HuH-7 (cell line): ENCODE measurements at regions not wholly inside any gene's neighbourhood (a gene's known extent, or its start where the extent isn't known, plus 50 kb on each side); places are given as distances from the start of the nearest gene placed in this dataset.
"Not testable (repeated sequence)": the region's sequence is repeated elsewhere in the genome, so short reads cannot be mapped to it uniquely, and the experiment has no call there.

Experiments
- DNase-seq: peaks from one replicate; pipeline ENCODE4 v3.0.0; 2011; ENCODE audit warnings: low spot score

DNA sequence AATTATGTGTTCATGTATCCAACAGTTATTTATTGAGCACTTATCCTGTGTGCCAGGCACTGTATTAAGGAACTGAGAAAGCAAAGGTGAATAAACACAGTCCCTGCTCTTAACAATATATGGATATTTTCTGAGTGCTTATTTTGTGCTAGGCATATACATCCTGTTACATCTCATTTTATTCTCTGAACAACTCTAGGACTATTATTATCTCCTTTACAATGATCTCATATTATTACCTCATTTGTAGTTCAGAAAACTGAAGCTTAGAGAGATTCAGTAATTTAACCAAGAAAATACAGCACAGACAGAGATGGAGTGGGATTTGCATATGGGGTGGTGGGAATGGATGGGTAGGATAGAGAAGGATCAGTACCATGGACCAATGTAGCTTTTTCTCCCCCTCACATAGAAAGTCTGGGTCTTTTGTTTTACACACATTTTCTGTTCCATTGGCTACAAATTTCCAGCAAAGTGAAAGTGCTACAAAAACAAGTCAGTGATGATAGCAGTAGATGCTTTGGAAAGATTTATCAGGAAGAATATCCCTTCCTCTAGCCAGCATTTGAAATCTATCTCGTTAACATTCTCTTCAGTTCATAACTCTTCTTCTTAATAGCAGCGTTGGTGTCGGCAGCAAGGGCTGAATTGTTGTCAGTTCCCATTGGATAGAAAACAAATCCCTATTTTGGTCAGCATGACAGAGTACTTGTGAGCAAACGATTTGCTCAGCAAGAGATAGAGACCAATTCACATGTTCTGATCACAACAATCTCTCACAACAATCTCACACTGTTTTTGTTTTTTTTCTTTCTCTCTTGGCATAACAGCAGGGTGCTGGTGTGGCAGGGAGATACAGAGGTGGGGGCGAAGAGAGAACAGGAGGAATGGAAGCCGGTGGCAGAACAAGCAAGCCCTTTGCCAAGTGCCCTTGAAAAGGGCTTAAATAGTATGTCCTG, 102.2 kb upstream of the KCTD1 start:
- no peak for DNase-seq

GRCh38 chr18:26649193-26649543, 100.8 kb upstream of the KCTD1 start:
- no peak for DNase-seq

GRCh38 chr18:26648509-26649192, 100.3 kb upstream of the KCTD1 start:
- DNase-seq: no peak

DNA sequence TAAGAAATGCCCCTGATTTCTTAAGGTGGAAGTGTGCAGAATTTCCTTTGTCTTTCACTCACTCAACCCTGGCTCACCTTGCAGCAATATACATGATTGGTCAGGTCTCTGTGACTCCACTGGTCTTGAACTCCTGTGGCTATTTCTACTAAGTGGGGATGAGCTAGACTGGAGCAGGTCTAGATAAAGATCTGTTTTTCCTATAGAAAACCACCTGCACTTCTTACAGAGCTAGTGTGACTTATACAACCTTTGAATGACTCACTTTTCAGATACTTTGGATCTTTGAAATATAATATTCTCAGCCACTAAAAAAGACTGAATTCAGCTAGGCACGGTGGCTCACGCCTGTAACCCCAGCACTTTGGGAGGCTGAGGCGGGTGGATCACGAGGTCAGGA, 98.5 kb upstream of the KCTD1 start:
- no peak for DNase-seq

DNA sequence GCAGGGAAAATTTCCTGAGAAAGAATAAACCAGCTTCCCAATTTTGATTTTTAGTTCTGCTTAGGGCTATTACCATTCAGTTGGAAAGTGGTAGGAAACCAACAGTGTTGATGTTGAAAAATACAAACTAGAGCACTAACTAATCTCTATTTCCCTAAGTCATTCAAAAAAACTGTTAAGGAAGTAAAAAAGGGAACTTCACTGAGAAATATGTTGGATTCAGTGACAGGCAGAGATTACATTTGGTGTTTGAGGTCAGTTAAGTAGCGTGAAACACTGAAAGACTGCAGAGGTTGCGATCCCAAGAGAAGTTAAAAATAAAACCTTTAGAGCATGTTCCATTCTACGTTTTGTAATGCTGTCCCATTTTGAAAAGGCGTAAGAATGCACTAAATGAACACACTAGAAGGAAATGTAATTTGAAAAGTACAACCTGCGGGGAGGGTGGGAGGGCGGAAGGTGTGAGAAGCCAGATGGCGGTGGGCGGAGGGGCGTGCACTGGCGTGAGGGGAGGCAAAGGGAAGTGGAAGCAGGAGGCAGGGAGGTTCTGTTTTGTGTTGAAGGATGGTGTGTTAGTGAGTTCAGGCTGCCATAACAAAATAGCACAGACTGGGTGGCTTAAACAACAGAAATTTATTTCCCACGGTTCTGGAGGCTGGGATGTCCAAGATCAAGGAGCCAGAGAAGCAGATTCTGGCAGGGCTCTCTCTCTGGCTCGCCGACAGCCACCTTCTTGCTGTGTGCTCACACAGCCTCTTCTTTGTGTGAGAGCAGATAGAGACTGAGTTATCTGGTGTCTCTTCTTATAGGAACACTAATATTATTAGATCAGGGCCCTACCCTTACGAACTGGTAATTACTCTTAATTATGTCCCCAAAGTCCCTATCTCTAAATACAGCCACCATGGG, 94.3 kb upstream of the KCTD1 start:
- no peak for DNase-seq

DNA sequence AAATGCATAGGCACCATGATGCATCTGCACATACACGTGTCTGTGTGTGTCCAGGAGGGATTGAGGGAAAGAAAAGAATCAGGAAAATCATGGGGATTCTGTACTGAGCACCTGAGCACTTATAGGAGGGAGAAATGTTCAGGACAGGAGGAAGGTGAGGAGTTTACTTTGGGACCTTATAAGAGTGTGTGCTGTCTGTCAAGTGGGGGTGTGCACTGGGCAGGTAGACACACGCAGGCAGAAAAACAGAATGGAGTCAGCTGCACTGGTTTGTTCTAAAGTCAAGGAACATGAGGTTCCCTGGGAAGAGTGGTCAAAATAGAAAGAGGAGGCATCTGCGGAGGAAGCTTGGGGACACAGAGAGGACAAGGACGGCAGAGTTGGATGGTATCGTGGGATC, 92.2 kb upstream of the KCTD1 start:
- DNase-seq: no peak

DNA sequence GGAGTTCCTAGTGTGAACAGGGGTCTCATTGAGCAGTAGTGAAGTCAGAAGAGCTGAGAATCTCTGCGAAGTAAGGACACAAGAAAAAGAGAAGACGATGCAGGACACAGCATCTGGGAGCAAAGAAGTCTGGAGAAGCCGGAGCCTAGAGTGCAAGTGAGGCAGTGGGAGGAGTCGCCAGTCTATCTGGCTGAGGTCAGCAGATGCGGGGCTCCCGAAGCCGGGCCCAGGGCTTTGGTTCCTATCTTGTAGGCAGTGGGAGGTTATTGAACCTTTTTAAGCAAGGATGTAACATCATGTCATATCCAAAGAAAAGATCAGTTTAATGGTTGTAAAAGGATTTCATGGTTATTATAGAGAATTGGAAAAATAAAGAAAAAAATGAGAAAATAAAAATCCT, 90.8 kb upstream of the KCTD1 start:
- no peak for DNase-seq

DNA sequence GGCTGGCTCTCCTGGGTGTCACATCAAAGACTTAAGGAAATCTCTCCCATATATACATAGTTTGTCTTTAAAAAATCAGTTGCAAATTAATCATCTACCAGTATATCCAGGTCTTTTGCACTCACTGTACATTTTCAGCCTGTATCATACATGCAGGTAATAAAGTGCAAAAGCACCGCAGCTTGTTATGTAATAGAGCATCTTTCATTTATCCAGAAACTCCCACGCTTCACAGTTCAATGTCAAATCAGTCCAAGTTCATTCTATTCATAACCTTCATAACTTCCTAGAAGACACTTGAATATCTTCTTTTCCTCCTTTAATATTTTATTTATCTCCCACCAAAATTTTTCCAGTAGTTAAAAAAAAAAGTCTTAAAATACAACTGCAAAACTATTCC, 89.6 kb upstream of the KCTD1 start:
- no peak for DNase-seq

DNA sequence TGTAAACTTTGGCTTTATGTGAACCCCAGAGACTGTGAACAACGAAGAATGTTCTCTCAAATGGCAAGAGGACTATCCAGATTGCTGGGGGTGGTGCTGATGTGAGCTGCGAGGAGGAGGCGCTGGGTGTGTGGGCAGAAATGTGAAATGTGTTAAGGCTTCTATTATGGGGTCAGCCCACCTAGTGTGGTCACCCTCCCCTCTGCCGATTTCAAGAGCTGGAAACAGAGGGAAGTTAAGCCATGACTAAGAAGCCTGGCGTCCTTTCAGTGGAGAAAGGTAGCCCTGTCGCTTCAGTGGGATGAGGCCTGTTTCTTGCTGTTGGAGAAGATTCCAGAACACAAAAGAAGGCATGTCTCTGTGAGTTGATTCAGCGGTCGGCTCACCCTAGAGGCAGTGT, 89.0 kb upstream of the KCTD1 start:
- no peak for DNase-seq

DNA sequence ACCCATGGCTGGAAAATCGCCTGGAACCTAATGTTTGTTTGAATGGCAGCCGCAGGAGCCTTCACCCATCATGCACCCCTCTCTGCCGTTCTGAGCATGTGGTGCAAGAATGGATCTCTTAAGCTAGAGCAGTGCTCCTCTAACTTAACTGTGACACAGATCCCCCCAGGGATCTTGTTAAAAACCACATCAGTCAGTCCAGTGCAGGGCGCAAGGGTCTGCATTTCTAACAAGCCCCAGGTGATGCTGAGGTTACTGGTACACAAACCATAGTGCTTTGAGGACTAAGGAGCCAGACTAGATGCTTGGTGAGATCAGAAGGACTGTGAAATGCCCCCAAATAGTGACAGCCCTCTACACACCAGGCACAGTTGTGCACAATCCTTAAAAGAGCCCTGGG, 87.1 kb upstream of the KCTD1 start:
- DNase-seq: no peak

- DNase-seq: no peak
Observed at GRCh38 chr18:26634631-26635030, 86.3 kb upstream of the KCTD1 start.

GRCh38 chr18:26631135-26631534, 82.8 kb upstream of the KCTD1 start:
- no peak for DNase-seq

DNA sequence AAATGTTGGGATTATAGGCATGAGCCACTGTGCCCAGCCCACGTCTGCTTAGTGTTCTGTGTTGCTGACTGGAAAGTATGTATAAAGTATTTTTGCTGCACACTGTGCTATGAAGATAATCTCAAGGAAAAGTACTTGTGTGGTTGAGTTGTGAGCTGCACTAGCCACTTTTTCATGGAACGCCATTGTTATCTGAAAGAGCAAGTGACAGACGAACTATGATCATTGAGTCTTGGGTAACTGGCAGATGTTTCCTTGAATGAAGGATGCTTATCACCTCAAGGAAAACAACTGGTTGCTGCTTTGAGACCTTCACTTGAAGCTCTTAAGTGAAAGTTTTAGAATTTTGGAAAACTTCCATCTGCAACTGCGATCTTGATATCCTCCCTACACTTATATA, 82.2 kb upstream of the KCTD1 start:
- no peak for DNase-seq

DNA sequence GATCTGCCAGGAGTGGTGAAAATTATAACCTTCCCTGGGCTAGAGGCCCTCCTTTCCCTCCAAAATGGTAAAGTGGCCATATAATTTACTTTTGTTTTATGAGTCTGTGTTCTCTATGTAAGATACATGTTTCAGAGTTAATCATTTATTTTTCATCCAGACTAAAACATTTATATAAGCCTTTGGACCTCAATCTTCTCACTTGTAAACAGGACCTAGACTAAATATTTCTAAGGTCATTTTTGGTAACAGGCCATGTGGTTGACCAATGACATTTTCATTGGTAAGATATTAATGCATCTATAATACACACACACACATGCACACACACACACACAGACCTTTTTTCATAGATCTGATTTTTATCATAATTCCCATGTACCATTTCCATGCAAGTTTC, 79.7 kb upstream of the KCTD1 start:
- DNase-seq: no peak

GRCh38 chr18:26624443-26624842, 76.1 kb upstream of the KCTD1 start:
- DNase-seq: no peak

GRCh38 chr18:26623314-26623713, 75.0 kb upstream of the KCTD1 start:
- not testable (repeated sequence) for DNase-seq

GRCh38 chr18:26621161-26622026, 73.0 kb upstream of the KCTD1 start:
- peak; percentile 39 for DNase-seq

DNA sequence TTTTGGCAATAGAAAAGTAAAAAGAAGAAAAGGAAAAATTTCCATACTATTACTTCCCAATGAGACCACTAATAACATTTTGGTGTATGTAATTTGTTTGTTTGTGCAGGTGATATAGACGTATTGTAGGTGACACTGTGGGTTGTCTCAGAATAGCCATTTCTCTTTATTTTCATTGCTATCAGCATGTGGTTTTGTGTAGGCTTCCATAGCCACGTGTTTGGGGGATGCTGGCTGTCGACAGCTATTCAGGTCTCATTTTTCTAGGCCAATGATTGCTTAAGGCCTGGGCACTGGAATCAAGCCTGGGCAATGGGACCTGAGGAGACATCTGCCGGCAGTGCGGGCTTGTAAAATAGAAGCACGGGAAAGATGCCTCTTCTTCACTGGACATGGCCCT, 71.0 kb upstream of the KCTD1 start:
- DNase-seq: no peak

DNA sequence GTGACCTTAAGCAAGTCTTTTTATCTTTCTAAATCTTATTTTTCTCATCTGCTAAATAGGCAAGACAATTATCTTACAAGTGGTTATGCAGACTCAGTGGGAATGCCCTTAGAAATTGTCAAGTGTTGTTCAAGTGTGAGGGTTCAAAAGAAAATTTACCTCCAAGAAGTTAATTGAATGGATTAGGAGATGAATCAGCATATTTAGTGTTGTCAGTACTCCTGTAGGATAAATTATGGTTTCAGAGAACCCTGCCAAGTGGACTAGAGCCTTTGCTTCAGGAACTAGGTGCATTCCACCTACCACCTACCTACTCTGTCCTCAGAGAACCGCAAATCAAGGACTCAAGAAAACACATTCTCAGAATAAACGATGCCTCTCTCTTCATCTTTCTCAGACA, 69.8 kb upstream of the KCTD1 start:
- no peak for DNase-seq

DNA sequence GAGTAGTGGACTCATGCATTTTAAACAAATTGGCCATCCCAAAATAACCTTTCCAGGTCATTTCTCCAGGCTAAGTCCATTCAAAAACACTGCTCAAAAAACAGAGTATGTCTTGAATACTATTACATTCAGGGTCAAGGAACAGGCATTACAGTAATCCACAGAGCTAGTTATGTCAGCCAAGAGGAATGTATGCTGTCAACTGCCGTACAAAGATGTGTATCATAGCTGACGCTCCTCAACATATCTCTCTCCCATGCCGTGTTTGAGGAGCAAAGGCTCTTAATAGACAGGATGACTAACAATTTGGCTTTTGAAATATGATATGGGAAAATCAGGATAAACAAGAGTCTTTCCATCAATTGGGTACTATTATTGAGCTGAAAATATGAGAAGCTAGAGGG, 68.8 kb upstream of the KCTD1 start:
- no peak for DNase-seq

- no peak for DNase-seq
Observed at GRCh38 chr18:26614374-26614773, 66.0 kb upstream of the KCTD1 start.
